PC-9 (cell line): ENCODE measurements at regions not wholly inside any gene's neighbourhood (a gene's known extent, or its start where the extent isn't known, plus 50 kb on each side); places are given as distances from the start of the nearest gene placed in this dataset.

Source experiments
- EZH2 ChIP-seq: fragments of 200-600 bp; sonication (generic); IDR thresholded peaks from 2 replicates; pipeline ENCODE4 v1.8.0; 2017; ENCODE audit warnings: antibody characterized with exemption, low read depth
- TF ChIP-seq, protein P1 (sequence below): fragments of 200-600 bp; sonication (generic); conservative IDR thresholded peaks from 2 replicates; pipeline ENCODE4 v1.6.1; 2017; ENCODE audit warnings: mixed run types, antibody characterized with exemption, mild to moderate bottlenecking, moderate library complexity

GRCh38 chr4:189845145-189845846, 95.4 kb upstream of the FRG1 start:
- TF ChIP-seq EZH2: no peak
- TF ChIP-seq, protein P1, sequence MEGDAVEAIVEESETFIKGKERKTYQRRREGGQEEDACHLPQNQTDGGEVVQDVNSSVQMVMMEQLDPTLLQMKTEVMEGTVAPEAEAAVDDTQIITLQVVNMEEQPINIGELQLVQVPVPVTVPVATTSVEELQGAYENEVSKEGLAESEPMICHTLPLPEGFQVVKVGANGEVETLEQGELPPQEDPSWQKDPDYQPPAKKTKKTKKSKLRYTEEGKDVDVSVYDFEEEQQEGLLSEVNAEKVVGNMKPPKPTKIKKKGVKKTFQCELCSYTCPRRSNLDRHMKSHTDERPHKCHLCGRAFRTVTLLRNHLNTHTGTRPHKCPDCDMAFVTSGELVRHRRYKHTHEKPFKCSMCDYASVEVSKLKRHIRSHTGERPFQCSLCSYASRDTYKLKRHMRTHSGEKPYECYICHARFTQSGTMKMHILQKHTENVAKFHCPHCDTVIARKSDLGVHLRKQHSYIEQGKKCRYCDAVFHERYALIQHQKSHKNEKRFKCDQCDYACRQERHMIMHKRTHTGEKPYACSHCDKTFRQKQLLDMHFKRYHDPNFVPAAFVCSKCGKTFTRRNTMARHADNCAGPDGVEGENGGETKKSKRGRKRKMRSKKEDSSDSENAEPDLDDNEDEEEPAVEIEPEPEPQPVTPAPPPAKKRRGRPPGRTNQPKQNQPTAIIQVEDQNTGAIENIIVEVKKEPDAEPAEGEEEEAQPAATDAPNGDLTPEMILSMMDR: no peak
